Skeletal muscle tissue (tissue), 3 donors: ENCODE measurements at regions not wholly inside any gene's neighbourhood (a gene's known extent, or its start where the extent isn't known, plus 50 kb on each side); places are given as distances from the start of the nearest gene placed in this dataset.
A peak's percentile ranks its signal among the peaks of the same experiment; 100 is the strongest.

ENCODE experiments used
- H3K27ac ChIP-seq: one replicate; pipeline ENCODE4 v1.7.0; 2013; ENCODE audit warnings: mild to moderate bottlenecking, low read depth, low read length, inconsistent platforms
- H3K27me3 ChIP-seq, 3 donors: one replicate each; pipeline ENCODE4 v1.7.0; 2013; ENCODE audit warnings: low read length in 3 of 3; ENCODE audit not compliant: control insufficient read depth in 3 of 3, insufficient read depth in 3 of 3
- H3K36me3 ChIP-seq, 3 donors: one replicate each; pipeline ENCODE4 v1.7.0; 2013; ENCODE audit warnings: low read length in 3 of 3; ENCODE audit not compliant: control insufficient read depth in 3 of 3, insufficient read depth in 3 of 3
- H3K4me1 ChIP-seq, 3 donors: one replicate each; pipeline ENCODE4 v1.7.0; 2013; ENCODE audit warnings: low read length in 3 of 3, mild to moderate bottlenecking in 3 of 3; ENCODE audit not compliant: control insufficient read depth in 3 of 3, insufficient read depth in 3 of 3
- H3K4me3 ChIP-seq, 3 donors: one replicate each; pipeline ENCODE4 v1.7.0; 2013; ENCODE audit warnings: low read length in 3 of 3
- H3K9ac ChIP-seq, 3 donors: one replicate each; pipeline ENCODE4 v1.7.0; 2013; ENCODE audit warnings: low read length in 3 of 3, mild to moderate bottlenecking in 3 of 3, moderate library complexity in 2 of 3, low read depth in 1 of 3
- H3K9me3 ChIP-seq, 3 donors: one replicate each; pipeline ENCODE4 v1.7.0; 2013; ENCODE audit warnings: low read length in 3 of 3; ENCODE audit not compliant: control insufficient read depth in 3 of 3
- donor health status: Osteomylitis.

DNA sequence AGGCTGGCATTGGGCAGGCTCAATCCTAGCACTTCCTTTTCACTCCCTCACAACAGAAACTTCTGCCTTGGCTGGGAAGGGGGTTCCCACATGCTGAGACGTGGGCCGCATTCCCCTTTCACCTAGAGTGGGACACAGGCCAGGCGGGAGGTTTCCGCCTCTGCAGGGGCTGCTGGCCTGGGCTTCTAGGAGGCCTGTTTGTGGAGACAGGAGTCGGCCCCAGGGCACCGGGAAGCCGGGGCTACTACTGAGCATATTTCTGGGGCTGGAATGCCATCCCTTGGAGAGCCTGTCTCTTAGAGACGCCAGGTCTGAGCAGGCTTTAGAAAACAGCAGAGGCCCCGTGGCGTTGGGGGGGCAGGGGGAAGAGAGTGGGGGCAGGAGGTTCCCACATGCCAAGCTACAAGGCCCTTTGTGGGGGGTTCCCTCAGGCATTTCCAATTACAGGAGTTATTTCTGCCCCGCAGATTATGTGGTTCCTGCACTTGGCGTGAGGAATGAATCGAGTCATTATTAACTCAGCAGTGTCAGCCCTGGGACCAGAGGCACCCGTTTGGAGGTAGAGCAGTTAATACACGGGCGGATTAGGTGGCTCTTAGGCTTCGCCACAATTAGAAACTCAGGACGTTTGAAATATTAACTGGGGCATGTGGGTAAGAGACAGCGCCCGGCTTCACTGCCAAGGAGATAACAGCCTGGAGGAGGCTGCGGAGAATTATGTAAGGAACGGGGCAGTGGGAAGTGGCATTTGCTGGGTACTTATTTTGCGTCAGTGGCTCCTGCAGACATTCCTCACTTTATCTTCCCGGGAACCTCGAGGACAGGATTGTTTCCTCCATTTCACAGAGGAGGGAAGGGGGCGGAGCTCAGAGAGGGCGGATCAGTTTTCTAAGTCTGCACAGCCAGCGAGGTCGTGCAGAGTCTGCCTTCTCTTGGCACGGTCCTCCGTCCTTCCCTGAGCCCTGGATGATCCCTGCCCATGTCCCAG lies 162.5 kb downstream of the MAF start:
- Histone ChIP-seq H3K9me3 (no peaks in the 10 kb centered on the region), H3K9ac (peak overlapping the region; percentile 69 to 84 (median 74)), H3K36me3 (no peaks in the 10 kb centered on the region), H3K4me3 (peak overlapping the region; percentile 54 to 63 (median 56)), H3K4me1 (peaks cover 25 to 46% (median 40%) of the 10 kb centered on the region in 3 donors), H3K27me3 (no peaks in the 10 kb centered on the region), H3K27ac (peak overlapping the region; percentile 87)

DNA sequence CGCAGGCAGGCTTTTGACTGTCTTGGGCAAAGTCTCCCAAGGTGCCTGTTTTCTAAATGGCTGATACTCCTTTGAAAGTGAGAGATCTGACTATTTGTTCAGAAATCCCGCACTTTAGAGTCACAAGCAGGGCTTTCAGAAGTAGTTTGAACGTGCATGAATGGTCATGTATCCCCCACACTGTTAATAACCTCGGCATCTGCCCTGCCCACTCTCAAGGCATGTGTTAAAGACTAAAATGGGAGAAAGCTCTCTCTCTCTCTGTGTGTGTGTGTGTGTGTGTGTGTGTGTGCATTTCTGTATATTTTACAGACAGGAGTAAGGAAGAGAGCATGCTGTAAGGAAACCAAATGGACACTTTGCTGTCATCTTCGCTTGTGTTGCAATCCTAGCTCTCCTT lies 163.7 kb downstream of the MAF start:
- no peaks in the 10 kb centered on the region for H3K9me3 ChIP-seq
- peak overlapping the region in 1 of 3 donors; percentile 84 for H3K9ac ChIP-seq
- no peaks in the 10 kb centered on the region for H3K27me3 ChIP-seq
- no peaks in the 10 kb centered on the region for H3K36me3 ChIP-seq
- H3K4me3 ChIP-seq = no peak overlapping the region
- H3K27ac ChIP-seq = peak overlapping the region; percentile 87
- peaks cover 25 to 38% (median 37%) of the 10 kb centered on the region in 3 donors for H3K4me1 ChIP-seq

DNA sequence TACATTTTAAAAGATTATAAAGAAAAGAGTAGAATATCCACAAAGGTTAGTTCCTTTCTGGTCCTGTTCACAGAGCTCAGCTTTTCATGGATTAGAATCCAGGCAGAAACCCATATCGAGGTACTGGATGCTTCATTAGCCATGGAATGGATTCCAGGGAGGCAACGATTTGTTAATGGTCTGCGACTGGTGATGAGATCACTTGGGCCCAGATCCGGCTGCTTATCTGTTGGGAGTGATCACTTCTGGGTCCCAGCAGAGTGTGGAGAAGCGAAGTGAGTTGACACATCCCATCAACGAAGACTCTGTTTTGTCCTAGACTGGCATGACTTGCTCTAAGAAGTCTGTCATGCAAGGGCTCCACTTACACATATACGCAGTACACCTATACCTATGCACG lies 165.8 kb downstream of the MAF start:
- no peaks in the 10 kb centered on the region for H3K27me3 ChIP-seq
- no peaks in the 10 kb centered on the region for H3K36me3 ChIP-seq
- H3K4me3 ChIP-seq = no peak overlapping the region
- peaks cover 24 to 39% (median 29%) of the 10 kb centered on the region in 3 donors for H3K4me1 ChIP-seq
- H3K9me3 ChIP-seq = no peaks in the 10 kb centered on the region
- H3K9ac ChIP-seq = no peak overlapping the region
- H3K27ac ChIP-seq = no peak overlapping the region

DNA sequence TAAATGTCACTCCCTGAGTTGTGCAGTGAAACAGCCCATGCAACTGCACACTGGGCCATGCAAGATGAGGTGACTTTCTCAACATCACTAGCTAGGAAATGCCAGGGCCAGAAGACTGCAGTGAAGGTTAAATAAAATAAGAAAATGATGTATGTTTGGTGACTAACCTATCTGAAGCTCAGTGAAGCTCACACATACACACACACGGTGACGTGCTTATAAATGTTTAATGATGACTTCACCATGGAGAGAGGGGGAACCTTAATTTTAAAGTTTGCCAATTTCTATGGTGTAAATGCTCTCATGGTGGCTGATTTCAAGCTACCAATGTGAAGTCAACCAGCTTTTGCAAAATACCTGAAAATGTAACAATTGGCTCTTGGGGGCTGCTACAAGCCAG lies 166.4 kb downstream of the MAF start:
- no peak overlapping the region for H3K4me3 ChIP-seq

DNA sequence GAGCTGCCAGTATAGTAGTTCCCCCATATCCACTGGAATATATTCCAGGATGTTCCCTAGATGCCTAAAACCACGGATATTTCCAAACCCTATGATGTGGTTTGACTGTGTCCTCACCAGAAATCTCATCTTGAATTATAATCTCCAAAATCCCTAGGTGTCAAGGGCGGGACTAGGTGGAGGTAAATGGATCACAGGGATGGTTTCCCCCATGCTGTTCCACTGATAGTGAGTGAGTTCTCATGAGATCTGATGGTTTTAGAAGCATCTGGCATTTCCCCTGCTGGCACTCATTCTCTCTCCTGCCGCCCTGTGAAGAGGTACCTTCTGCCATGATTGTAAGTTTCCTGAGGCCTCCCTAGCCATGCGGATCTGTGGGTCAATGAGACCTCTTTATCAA lies 168.6 kb downstream of the MAF start:
- Histone ChIP-seq H3K27ac (no peak overlapping the region), H3K4me1 (peaks cover 7 to 23% (median 13%) of the 10 kb centered on the region in 3 donors), H3K9me3 (no peaks in the 10 kb centered on the region), H3K36me3 (no peaks in the 10 kb centered on the region), H3K27me3 (no peaks in the 10 kb centered on the region), H3K9ac (no peak overlapping the region), H3K4me3 (no peak overlapping the region)

More for the DNA sequence above, 166.4 kb downstream of the MAF start:
- no peaks in the 10 kb centered on the region for H3K36me3 ChIP-seq
- H3K9me3 ChIP-seq = no peaks in the 10 kb centered on the region
- no peak overlapping the region for H3K27ac ChIP-seq
- H3K4me1 ChIP-seq = peaks cover 27 to 44% (median 30%) of the 10 kb centered on the region in 3 donors
- H3K9ac ChIP-seq = no peak overlapping the region
- H3K27me3 ChIP-seq = no peaks in the 10 kb centered on the region

DNA sequence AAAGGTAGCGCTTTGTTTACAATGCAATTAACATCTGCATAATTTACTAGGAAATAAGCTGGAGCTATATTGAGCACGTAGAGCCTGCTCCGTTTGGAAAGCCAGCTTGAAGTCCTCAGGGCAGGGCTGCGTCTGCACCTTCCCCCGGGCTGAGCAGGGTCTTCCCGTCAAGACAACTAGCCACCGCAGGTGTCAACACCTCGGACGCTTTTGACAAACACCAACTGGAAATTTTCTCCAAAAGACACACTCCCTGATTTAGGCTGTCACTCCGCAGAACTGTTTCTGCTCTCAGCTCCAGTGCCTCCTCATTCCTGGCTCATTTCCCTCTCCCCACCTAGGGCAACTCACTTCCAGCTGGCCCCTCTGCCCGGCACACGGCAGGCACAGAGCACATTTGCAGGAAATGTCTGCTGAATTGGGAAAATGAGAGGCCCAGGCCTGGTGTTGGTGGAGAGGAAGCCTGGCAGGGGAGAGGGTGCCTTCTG lies 170.3 kb downstream of the MAF start:
- Histone ChIP-seq H3K27me3 (no peaks in the 10 kb centered on the region), H3K9me3 (no peaks in the 10 kb centered on the region), H3K36me3 (no peaks in the 10 kb centered on the region), H3K4me3 (no peak overlapping the region), H3K9ac (no peak overlapping the region), H3K4me1 (peaks cover 3 to 16% (median 13%) of the 10 kb centered on the region in 3 donors), H3K27ac (no peak overlapping the region)

DNA sequence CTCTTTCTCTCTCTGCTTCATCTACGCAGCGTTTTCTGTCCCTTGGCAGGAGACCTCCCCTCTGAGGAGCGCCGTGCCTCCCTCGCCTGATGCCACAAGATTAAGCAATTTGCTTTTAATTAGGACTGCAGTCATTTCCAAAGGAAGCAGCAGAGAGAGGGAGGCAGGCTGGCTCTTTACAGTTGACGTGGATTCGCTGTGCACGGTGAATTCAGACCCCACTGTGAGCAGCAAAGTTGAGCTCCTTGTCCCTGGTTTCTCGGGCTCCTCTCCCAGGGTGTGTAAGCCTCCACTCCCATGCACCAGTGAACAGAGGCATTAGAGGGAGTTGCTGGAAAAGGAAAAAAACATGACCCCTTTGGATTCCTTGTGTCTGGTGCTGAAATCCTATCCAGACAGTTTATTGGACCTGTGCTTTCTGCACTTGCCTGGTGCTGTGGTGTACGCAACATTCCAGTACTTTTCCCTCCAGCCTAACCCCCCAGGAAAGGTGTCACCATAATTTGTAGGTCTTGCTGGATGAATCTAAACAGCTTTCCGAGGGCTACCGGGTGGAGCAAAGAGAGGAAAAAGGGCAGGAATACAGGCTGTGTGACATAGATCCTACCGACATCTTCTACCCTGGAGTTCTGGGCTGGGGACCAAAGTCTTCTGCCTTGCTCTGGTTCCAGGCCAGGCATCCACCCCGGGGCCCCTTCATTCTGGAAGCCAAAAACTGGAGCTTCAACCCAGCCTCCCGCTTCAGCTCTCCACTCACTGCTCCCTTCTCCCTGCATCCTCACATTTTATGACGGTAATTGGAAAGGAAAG lies 171.0 kb downstream of the MAF start:
- peak overlapping the region in 1 of 3 donors; percentile 29 for H3K4me3 ChIP-seq
- H3K4me1 ChIP-seq = peaks cover 3 to 16% (median 13%) of the 10 kb centered on the region in 3 donors
- H3K9me3 ChIP-seq = no peaks in the 10 kb centered on the region
- no peak overlapping the region for H3K27ac ChIP-seq
- H3K36me3 ChIP-seq = no peaks in the 10 kb centered on the region
- no peak overlapping the region for H3K9ac ChIP-seq
- no peaks in the 10 kb centered on the region for H3K27me3 ChIP-seq

DNA sequence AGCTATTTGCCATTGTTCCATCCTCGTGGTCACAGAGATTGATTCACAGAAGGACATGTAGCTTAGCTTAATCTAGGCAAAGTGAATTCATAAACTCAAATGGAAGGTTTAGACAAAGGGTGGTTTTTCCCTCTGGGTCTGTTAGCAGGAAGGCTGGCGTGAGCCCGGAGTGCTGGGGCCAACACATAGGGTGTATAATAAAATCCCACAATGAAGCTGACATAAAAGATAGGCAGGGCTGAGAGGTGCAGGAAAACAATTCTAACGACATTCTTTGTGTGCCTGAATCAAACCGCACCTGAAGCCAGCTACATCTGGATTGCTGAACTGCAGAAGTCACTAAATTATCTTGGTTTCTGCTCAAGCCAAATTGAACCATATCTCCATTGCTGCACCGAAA lies 173.9 kb downstream of the MAF start:
- no peaks in the 10 kb centered on the region for H3K27me3 ChIP-seq
- no peak overlapping the region for H3K4me3 ChIP-seq
- H3K9me3 ChIP-seq = no peaks in the 10 kb centered on the region
- no peak overlapping the region for H3K27ac ChIP-seq
- peaks cover 3 to 16% (median 13%) of the 10 kb centered on the region in 3 donors for H3K4me1 ChIP-seq
- no peak overlapping the region for H3K9ac ChIP-seq
- H3K36me3 ChIP-seq = no peaks in the 10 kb centered on the region

DNA sequence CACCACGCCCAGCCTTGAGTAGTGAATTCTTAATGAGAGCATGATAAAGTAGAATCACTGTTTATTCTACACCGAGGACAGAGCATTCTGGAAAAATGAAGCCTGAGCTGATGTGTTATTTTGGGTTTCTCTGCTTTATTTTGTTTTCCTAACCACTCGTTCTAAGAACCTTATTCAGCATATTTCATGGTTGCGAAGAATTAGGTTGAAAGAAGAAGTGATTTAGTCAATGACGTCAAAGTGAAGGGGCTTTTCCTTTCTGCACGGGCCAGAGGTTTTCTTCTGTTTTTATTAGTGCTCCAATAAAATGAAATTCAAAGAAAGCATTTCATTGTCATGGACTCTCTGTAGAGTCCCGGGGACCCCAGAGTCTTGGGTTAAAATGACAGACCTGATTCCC lies 178.5 kb downstream of the MAF start:
- Histone ChIP-seq H3K27ac (no peak overlapping the region), H3K4me3 (no peak overlapping the region), H3K27me3 (no peaks in the 10 kb centered on the region), H3K36me3 (no peaks in the 10 kb centered on the region), H3K4me1 (no peaks in the 10 kb centered on the region), H3K9ac (no peak overlapping the region), H3K9me3 (no peaks in the 10 kb centered on the region)
